SW480 (cell line): ENCODE measurements at regions not wholly inside any gene's neighbourhood (a gene's known extent, or its start where the extent isn't known, plus 50 kb on each side); places are given as distances from the start of the nearest gene placed in this dataset.
A peak's percentile ranks its signal among the peaks of the same experiment; 100 is the strongest.
"Not testable (repeated sequence)": the region's sequence is repeated elsewhere in the genome, so short reads cannot be mapped to it uniquely, and the experiment has no call there.

Experiments used
- DNase-seq: peaks from one replicate; pipeline ENCODE4 v3.0.0-alpha.2; 2016; ENCODE audit warnings: low spot score

DNA sequence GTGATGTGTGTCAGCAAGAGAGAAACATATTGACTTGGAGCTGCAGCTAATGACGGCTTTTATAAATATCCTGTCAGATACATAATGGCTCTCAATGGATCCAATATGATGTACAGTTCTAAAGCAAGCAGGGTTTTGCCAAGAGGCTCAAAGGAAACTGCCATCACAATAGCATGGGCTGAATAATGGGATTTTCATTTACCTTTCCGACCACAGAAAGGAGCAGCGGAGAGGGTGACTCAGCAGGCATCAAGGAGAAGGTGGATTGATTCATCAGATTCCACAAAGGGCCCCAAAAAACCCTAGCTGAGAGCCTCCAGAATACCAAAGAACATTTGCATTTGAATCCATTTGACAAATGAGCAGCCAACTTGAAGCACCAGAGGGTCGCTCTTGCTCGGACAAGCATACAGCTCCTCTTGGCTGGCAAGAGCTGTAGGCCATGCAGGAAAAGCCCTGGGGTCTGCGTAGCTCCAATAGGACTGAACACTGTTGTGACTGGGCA, 355.7 kb upstream of the NOCT start:
- no peak for DNase-seq

DNA sequence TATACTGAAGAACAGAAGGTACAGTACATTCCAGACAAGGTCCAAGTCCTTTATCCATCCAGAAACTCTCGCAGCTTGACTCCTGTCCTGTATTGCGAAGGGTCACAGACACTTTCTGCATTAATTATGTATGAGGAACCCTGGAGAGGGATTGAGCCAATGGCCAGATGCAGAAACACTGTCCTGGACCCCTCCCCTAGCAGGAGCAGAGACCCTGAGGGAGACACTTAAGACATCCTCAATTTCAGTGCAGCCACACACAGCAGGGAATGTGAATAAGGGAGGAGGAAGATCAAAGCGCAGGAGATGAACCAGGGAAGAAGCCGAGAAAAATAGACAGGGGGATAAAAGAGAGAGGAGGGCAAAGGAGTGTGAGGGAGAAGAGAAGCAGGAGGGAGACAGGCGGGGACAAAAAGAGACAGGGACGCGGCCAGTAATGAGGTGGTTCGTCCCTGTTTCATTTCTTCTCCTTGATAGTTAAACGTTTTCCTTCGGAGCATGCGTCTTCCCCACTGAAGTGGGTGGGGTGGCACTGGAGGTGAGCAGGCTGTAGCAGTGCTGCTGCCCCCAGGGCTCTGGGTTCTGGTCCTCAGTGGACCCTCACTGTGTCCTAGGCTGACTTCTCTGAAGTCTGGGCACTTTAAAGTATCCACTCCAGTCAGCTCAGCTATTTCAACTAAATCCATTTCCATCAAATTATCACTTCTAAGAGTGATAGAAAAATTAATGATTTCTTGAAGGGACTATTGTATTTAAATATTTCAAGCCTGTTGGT, 356.4 kb upstream of the NOCT start:
- no peak for DNase-seq

DNA sequence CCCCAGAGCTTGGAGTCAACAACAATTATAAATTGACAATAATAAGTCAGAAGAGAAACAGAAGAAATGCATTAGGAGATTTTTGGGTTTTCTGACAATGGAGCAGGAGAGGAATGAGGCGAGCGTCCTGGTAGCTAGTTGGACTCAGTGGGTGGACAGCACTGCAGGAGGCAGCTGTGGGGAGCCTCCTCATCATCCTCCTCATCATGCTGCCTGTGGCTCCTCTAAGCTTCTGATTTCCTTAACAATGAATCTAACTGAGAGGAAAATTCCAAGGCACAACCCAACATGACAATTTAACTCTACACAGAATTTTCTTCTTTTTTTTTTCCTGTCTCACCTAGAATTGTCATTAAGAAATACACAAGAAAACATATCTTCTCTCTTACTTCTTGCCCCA, 357.1 kb upstream of the NOCT start:
- DNase-seq = no peak

DNA sequence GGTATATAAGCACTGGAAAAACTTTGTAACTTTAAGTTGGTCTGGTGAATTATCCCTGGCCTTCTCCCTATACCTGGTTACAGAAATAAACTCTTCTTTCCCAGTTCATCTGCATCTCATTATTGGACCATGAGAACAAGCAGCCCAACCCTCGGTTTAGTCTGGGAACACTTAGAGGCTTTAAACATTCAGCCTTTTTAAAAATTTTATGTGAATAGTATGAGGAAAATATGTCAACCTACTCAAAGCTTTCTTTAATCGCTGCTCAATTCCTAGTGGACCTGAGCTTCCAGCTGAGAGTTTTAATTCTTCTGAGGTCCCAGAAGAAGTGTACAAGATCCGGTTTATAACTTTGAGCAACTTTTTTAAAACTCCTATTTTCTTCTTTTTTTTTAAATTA, 358.6 kb upstream of the NOCT start:
- DNase-seq = no peak

DNA sequence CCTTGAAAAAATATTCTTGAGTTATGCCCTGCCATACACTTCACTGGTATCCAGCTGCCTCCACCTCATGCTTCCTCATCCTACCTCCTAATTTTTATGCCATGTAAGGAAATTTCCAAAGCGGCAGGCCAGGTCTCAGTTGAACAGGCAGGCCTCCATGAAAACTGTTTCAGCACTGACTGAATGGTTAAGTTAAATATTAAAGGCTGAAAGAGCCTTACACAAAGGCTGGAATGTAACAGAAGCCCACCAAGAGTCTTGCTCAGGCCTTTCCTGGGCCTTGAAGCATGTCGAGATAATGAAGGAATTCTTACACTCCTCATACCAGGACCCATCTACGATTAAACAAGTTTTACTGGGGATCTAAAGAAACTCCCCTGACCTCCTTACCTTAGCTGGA, 359.6 kb upstream of the NOCT start:
- no peak for DNase-seq

DNA sequence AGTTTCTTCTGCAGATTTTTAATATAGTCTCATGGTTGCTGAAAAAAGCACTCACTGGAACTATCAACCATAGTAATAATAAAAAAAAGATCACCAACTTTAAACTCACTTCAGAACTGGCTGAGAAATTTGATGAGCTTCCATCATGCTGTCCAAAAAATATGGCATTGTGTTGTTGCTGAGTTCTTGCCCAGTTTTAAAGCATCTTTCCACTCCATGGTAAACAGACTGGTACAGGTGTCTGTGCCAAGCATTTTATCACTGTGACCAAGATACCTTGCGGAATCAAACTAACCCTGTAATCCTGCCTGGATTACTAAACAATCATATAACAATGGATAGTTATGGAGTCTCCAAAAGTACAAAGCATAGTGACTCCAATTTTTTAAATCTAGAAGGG, 360.3 kb upstream of the NOCT start:
- no peak for DNase-seq

DNA sequence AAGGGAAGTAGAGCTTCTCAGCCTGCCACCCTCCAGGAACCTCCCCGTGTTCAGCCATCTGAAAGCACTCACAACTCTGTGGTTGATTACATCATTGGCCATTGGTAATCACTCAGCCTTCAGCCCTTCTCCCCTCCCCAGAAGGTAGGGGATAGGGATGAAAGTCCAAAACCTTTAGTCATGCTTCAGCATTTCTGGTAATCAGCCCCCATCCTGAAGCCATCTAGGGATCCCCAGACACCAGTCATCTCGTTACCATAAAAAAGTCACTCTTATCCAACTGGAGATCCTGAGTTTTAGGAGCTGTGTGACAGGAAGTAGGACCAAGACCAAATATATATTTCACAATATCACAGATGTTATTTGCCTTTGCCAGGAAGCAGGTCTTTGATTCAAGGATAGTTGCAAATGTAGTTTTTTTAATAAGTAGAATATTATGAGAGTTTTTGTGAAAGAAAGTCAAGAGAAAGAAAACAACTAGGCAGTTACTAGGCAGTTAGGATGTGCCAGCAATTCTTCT, 364.6 kb upstream of the NOCT start:
- peak; percentile 58 for DNase-seq

DNA sequence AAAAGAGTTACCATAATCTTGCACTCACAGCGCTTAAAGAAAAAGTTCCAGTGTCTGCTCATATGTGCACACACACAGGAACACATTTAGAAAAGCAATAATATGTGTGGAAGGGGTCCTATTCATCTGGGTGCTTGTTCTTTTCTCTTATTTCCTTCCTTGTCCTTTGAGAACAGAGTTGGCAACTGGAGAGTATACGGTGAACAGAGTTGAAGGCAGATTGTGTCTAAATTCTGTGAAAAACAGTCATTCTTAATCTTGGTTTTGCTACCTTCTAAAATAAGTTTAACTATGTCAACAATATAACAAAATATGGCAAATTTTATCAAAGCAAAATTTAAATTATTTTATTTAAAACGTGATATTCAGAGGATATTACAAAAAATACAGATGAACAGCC, 365.1 kb upstream of the NOCT start:
- DNase-seq = no peak

DNA sequence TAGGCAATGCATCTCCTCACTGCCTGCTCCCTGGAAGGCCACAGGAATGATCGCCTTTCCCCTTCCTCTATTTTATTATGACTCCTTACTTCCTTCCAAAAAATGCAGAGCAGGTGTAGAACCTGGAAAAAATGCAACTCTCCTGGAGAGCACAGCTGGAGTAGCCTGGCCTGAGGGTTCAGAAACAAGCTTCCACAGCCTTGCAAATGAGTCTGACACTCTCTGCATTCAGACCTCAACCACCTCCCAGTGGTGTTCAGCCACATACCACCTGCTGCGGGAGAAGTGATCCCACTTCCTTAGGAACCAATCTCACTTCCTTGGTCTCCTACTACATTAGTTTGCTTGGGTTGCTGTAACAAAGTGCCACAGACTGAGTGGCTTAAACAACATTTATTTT, 368.1 kb upstream of the NOCT start:
- no peak for DNase-seq

DNA sequence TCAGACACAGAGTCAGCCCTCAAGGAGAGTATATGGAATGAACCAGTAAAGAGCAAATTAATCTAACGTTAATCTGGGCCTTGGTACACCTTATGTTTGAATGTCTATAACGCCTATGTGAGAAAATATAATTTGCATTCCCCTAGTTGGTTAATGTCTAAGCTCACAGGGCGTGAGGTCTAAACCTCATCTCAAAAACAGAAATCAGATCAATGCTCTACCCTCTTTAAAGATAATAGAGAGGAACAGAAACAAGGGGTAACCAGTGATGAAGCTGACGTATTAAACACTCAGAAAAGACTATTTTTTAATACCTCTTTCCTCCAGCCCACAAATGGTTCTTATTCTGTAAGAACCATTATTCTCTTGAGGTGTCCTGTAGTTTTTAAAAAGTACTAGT, 369.2 kb upstream of the NOCT start:
- no peak for DNase-seq

DNA sequence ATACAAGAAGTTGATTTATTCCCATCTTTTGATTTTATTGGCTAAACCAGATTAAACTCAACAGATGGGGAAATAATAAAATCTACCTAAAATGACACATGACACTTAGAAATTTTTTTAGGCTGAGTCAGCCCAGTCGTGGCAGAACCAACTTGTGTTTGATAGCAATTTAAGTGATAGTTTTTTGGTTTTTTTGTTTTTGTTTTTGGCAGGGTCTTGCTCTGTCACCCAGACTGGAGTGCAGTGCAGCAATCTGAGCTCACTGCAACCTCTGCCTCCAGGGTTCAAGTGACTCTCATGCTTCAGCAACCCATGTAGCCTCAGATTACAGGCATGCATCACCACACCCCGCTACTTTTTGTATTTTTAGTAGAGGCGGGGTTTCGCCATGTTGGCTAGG, 370.3 kb upstream of the NOCT start:
- no peak for DNase-seq

DNA sequence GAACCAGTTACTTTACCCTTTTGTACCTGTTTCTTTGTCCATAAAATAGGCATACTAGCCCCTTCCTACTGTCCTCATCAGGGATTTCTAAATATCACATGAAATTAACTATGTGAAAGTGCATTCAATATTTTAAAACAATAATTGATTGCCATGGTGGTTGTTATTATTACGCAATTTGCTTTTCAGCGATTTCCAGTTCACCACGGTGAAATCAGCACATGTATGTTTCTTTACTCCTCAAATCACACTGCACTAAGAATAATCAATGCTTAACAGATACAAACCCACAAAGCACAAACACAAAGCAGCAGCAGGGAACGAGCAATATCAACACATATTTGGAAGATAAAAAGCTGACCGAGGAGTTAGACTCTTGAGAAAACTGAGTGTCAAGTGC, 371.3 kb upstream of the NOCT start:
- DNase-seq = no peak

DNA sequence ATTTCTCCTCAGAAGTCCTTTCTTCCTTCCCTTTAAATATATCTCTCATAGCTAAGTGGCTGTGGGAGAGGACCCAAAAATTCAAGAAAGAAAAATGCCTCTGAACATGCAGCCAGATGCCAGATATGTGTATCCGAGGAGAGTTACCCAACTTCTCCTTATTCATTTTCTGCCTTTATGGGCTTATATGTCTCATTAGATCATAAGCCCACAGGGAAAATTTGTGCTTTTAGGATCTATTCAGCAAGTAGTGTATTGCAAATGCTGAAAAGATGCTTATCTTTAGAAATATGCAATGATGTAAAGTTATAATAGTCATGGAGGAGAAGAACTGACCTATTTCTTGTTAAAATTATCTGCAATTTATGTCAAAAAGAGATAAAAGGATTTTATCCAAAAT, 371.8 kb upstream of the NOCT start:
- DNase-seq = no peak

DNA sequence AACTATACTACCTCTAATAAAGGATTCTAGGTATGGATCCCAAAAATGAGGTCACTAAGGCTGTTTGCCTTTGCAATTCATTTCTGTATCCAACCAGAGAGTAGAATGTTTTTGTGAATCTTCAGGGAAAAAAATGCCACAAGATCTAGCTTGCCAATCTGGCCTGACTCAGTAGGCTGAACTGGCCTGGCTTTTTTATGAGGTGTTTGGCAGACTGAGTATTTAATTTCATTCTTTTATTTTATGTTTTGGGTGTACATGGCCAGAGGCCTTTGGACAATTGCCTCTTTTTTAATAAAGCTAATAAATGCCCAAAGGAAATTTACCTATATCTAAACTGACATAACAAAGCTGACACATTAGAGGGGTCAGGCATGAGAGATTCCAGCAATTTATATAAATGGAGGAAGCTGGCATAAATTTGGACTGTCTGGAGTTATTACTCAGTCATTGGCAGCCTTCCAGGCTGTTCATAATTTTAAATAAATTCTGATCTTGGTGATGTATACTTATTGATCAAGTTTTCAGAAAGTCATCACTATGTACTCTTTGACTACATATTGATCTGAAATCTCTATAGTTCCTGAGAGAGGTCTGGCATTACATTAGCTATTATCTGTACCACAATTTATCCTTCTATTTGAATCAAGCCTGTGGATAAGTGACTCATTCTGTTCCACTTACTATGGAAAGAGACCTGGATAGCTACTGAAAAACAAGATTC, 376.4 kb upstream of the NOCT start:
- no peak for DNase-seq

DNA sequence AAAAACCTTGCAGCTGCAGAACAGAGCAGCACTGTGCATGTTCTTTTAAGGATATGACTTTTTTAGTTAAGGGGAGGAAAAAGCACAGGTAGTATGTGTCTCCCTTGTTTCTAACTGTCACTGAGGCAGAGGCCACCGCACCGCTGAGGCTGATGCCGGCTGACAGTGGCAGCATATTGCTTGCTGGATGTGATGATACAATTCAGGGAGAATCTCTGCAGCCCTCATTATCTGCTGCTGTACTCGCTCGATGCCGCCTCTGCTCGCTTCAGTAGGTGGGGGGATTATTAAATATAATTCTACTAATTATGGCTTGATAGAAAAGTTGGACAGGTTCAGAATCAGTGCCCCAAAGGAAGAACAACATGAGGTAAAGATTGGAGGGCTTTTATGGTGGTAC, 378.8 kb upstream of the NOCT start:
- DNase-seq = no peak

DNA sequence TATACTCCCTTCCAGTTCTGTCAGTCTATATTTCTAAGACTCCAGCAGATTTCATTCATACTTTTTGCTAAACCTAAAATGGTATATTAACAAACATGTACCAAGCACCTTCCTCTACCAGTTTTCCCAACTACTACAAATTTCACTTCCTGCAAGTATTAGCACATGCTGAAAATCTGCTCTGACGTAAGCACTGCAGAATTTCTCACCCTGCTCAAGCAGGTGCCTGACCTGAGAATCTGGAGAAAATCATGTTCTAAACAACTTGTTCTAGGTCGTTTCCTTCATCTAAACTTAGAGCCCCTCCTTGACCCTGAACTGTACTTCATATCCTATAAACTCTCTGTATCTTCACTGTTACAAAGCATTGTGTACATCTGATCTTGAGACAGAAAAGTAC, 380.7 kb upstream of the NOCT start:
- no peak for DNase-seq

DNA sequence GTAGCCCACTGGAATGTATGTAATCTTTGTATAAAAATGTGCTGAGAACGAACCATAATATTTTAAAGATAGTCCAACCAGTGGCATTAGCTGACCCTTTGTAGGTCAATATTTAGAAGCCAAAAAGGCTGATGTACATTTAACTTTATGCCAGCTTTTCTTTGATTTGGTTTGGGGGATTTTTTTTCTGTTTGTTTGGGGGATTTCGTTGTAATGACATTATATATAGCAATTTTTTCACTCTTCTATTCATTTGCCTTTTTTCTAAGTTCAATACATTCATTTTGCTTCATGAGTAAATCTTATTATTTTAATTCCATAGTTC, 382.0 kb upstream of the NOCT start:
- no peak for DNase-seq

DNA sequence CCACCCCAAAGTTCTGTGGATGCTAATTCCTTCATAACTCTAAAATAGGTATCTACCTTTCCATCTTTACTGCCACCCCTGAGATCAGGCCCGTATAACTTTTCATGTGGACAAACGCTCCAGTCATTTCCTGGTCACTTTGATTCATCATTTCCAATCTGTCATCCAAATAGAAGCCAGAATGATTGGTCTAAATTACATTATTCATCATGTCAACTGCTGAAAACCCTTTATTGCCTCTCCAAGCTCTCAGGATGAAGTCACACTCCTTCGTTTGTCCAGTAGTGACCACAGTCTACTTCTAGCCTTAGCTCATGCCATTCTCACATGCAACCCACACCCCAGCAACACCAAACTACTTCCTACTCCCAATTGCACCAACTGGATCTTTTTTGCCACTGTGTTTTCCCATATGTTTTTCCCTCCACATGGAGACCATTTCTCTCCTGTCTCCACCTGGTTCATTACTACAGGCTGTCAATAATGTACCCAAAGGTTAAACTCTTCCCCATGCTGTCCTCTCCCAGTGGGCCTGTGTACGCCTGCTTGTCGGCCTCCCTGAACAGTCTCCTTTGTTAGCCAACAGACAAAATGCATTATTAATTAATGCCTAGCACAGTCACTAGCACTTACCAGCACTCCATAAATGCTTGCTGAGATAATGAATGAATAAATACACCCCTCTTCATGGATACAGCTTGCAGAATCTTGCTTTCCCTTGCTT, 382.6 kb upstream of the NOCT start:
- no peak for DNase-seq

DNA sequence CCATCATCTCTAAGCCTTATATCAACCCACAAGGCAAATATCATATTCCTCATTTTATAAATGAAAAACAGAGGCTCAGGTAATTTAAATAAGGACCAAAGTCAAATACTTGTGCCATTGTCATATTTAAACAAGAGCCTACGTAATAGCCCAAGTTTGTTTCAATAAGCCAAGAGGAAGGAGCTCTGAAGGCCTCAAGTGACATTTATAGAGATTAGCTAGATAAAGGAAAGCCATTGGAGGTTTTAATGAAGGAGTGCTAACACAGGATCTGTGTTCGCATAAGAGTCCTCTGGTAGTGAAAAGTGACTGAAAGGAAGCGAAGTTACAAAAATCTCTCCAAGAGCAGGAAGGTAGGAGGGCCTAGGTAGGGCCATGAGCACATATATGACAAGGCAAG, 384.9 kb upstream of the NOCT start:
- DNase-seq = no peak

DNA sequence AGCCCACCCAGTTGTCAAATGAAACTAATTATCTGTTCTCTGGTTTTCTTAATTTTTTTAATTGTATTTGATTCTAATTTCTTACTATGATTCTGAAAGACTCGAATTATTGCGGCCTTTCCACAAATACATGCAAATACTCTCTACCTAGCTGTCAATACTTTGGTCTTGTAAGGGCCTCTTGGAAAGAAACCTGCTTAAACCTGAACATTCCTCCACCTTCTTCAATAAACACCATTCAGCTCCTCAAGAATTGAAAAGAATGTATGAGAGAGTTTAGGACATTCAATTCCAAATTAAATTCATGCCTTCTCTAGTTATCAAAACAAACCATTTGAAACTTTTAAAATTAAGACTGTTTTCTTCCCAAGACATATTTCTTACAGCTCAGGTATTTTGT, 385.9 kb upstream of the NOCT start:
- DNase-seq = no peak

DNA sequence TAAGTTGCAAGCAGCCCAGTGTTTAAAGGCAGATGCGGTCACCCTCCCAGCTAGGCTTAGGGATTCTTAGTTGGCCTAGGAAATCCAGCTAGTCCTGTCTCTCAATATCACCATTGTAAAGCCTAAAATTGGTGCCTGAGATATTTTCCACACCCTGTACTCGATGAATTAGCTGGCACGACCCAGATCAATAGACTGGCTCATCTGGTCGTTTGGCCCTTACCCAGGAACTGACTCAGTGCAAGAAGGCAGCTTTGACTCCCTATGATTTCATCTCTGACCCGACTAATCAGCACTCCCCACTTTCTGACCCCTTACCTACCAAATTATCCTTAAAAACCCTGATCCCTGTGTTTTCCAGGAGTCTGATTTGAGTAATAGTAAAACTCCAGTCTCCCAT, 384.9 kb upstream of the SLC7A11 start:
- DNase-seq = no peak

DNA sequence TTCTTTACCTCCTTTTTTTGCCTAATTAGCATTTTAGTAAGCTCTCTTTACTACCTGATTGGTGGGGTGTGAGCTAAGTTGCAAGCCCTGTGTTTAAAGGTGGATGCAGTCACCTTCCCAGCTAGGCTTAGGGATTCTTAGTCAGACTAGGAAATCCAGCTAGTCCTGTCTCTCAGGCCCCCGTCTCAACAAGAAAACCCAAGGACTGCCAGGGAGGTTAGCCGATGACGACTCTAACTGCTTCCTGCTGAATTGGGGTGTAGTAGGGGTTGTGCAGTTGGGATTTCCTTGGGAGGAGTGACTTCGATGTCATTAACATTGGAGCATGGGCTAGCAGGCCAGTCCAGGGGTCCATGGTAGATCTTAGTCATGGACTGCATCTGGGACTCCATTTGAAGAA, 380.2 kb upstream of the SLC7A11 start:
- not testable (repeated sequence) for DNase-seq

DNA sequence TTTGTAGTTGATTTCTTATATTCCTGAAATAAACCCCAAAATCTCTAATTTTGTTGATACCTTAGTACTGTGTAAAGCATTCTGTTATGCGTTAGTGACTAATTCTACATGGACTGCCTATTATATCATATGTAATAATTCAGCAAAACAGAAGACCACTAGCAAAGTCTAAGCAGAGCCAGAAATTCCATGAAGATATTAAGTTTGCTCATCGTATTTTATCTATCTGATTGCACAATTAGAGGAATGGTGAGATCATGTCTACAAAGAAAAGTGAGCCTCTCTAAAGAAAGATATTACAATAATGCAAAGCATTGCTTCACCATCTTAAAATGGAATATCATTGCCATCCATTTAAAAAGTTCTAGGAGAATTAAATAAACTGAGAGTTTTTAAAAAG, 374.6 kb upstream of the SLC7A11 start:
- no peak for DNase-seq
